ENCODE measurements at regions not wholly inside any gene's neighbourhood (a gene's known extent, or its start where the extent isn't known, plus 50 kb on each side); places are given as distances from the start of the nearest gene placed in this dataset.

GRCh38 chr5:2874099-2874498 lies 122.6 kb upstream of the IRX2 start:
- ChIA-PET POLR2A (no interaction called here), CTCF (no interaction called here)
- Mint-ChIP-seq H3K27me3 (ENCODE audit: low read depth) (no peaks in the 10 kb centered on the region), H3K4me3 (no peak overlapping the region), H3K9me3 (peaks cover 17% of the 10 kb centered on the region), H3K36me3 (peaks cover 17% of the 10 kb centered on the region), H3K4me1 (0 out of 2 replicates have a peak, but pooled peaks cover 2% of the 10 kb centered on the region), H3K27ac (no peak overlapping the region)
- ATAC-seq (no peak), DNase-seq (ENCODE audit: low spot score) (no peak)
- TF ChIP-seq ATF6 (CRISPR knock-in tag; IDR thresholded peaks at IDR 0.05) (no peak), EMX1 (CRISPR knock-in tag; IDR thresholded peaks at IDR 0.05) (no peak), E2F5 (CRISPR knock-in tag; IDR thresholded peaks at IDR 0.05) (no peak), HMGA2 (CRISPR knock-in tag; IDR thresholded peaks at IDR 0.05) (no peak), KAT7 (CRISPR knock-in tag; IDR thresholded peaks at IDR 0.05; ENCODE audit: borderline replicate concordance) (no peak)

GRCh38 chr5:2872676-2873075 lies 121.2 kb upstream of the IRX2 start:
- no peak overlapping the region for H3K4me3 Mint-ChIP-seq
- no peaks in the 10 kb centered on the region for H3K27me3 Mint-ChIP-seq (ENCODE audit: low read depth)
- H3K36me3 Mint-ChIP-seq: 0 out of 2 replicates have a peak, but pooled peaks cover 3% of the 10 kb centered on the region
- ChIA-PET POLR2A (no interaction called here), CTCF (no interaction called here)
- DNase-seq (ENCODE audit: low spot score): no peak
- H3K4me1 Mint-ChIP-seq: 0 out of 2 replicates have a peak, but pooled peaks cover 2% of the 10 kb centered on the region
- no peak for TF ChIP-seq NFATC4 (CRISPR knock-in tag; IDR thresholded peaks at IDR 0.05)
- TF ChIP-seq HMGA2 (CRISPR knock-in tag; IDR thresholded peaks at IDR 0.05): no peak
- TF ChIP-seq NR2C2 (CRISPR knock-in tag; IDR thresholded peaks at IDR 0.05): no peak
- no peak for TF ChIP-seq ARID4B (CRISPR knock-in tag; IDR thresholded peaks at IDR 0.05; ENCODE audit: borderline replicate concordance)
- TF ChIP-seq ZNF512 (CRISPR knock-in tag; IDR thresholded peaks at IDR 0.05; ENCODE audit: borderline replicate concordance): no peak
- TF ChIP-seq ZNF232 (CRISPR knock-in tag; IDR thresholded peaks at IDR 0.05): no peak
- TF ChIP-seq IRF1 (CRISPR knock-in tag; IDR thresholded peaks at IDR 0.05): no peak
- no peak for TF ChIP-seq ZNF121 (CRISPR knock-in tag; IDR thresholded peaks at IDR 0.05)
- TF ChIP-seq PREB (CRISPR knock-in tag; IDR thresholded peaks at IDR 0.05; ENCODE audit: borderline replicate concordance): no peak
- no peak for TF ChIP-seq JUN (CRISPR knock-in tag; IDR thresholded peaks at IDR 0.05)
- TF ChIP-seq E2F4 (CRISPR knock-in tag; IDR thresholded peaks at IDR 0.05; ENCODE audit: borderline replicate concordance, low read depth): no peak
- TF ChIP-seq ATF2 (CRISPR knock-in tag; IDR thresholded peaks at IDR 0.05; ENCODE audit: borderline replicate concordance, low read depth): no peak
- TF ChIP-seq HMGXB4 (CRISPR knock-in tag; IDR thresholded peaks at IDR 0.05): no peak
- ATAC-seq: no peak
- H3K9me3 Mint-ChIP-seq: peaks cover 3% of the 10 kb centered on the region
- no peak overlapping the region; the same call in 1 of the 2 replicates for H3K27ac Mint-ChIP-seq

All from WTC11 (cell line).